ENCODE measurements at regions not wholly inside any gene's neighbourhood (a gene's known extent, or its start where the extent isn't known, plus 50 kb on each side); places are given as distances from the start of the nearest gene placed in this dataset.

GRCh38 chr20:22070610-22071058 lies 365.2 kb downstream of the PAX1 start:
- no peak for TF ChIP-seq POLR2A (IDR thresholded peaks at IDR 0.05)
- TF ChIP-seq POLR2AphosphoS5 (IDR thresholded peaks at IDR 0.05; ENCODE audit: insufficient read depth in 1 of 2, low read depth in 1 of 2), result no peak

Measured in vagina (tissue), 2 donors.